Type B pancreatic cell (in vitro differentiated cells): ENCODE measurements at regions not wholly inside any gene's neighbourhood (a gene's known extent, or its start where the extent isn't known, plus 50 kb on each side); places are given as distances from the start of the nearest gene placed in this dataset.

ENCODE experiments used
- DNase-seq: peaks from one replicate; pipeline ENCODE4 v3.0.0; 2021; ENCODE audit warnings: mixed read lengths; ENCODE audit not compliant: unreplicated experiment; ENCODE audit errors: extremely low spot score
- H3K27ac Mint-ChIP-seq: 2 replicates; pipeline ENCODE4 v1.8.0; 2021; ENCODE audit warnings: mild to moderate bottlenecking, mixed read lengths
- H3K27me3 Mint-ChIP-seq: 2 replicates; pipeline ENCODE4 v1.8.0; 2021; ENCODE audit warnings: mixed read lengths
- H3K36me3 Mint-ChIP-seq: 2 replicates; pipeline ENCODE4 v1.8.0; 2021; ENCODE audit warnings: mixed read lengths
- H3K4me1 Mint-ChIP-seq: one replicate; pipeline ENCODE4 v1.8.0; 2021; ENCODE audit warnings: mixed read lengths; ENCODE audit not compliant: unreplicated experiment
- H3K4me3 Mint-ChIP-seq: 2 replicates; pipeline ENCODE4 v1.8.0; 2021; ENCODE audit warnings: mild to moderate bottlenecking, mixed read lengths
- H3K9me3 Mint-ChIP-seq: 2 replicates; pipeline ENCODE4 v1.8.0; 2021; ENCODE audit warnings: mixed read lengths
- TF ChIP-seq, protein P1 (sequence below): fragments of 200-600 bp; sonication (generic); conservative IDR thresholded peaks from 2 replicates; pipeline ENCODE4 v1.5.0; 2021; ENCODE audit warnings: antibody characterized with exemption, mild to moderate bottlenecking

DNA sequence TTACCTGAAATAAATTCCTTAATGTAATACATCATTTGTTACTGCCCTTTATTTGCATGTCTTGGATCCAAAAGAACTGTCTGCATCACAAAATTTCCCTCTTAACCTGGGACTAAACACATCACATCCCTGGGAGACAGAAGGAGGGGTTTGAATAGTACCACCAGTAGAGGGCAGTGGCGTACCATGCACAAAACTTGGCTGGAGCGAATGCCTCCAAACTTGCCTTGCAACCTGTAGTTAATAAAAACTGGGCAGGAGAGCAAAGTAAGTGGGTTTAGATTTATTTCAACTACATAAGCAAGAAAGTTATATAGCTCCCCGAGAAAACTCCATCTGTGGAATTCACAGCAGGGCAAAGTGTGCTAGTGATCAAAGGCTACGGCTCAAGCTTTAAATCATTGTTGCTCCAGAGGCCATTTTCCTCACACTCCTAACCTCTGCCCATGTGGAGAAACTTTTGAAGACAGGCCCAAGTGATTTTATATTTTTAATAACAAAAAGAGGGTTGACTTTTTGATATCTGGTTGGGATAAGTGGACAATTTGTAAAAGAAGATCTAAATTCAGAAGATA, 1176.7 kb upstream of the SEL1L start:
- Mint-ChIP-seq H3K4me1 (peaks cover 11% of the 10 kb centered on the region), H3K27me3 (no peaks in the 10 kb centered on the region), H3K9me3 (peaks cover 6% of the 10 kb centered on the region), H3K4me3 (no peak overlapping the region), H3K27ac (no peak overlapping the region), H3K36me3 (peaks cover 16% of the 10 kb centered on the region)
- DNase-seq = peak; percentile 74
- TF ChIP-seq, protein P1, sequence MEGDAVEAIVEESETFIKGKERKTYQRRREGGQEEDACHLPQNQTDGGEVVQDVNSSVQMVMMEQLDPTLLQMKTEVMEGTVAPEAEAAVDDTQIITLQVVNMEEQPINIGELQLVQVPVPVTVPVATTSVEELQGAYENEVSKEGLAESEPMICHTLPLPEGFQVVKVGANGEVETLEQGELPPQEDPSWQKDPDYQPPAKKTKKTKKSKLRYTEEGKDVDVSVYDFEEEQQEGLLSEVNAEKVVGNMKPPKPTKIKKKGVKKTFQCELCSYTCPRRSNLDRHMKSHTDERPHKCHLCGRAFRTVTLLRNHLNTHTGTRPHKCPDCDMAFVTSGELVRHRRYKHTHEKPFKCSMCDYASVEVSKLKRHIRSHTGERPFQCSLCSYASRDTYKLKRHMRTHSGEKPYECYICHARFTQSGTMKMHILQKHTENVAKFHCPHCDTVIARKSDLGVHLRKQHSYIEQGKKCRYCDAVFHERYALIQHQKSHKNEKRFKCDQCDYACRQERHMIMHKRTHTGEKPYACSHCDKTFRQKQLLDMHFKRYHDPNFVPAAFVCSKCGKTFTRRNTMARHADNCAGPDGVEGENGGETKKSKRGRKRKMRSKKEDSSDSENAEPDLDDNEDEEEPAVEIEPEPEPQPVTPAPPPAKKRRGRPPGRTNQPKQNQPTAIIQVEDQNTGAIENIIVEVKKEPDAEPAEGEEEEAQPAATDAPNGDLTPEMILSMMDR = peak; percentile 85

DNA sequence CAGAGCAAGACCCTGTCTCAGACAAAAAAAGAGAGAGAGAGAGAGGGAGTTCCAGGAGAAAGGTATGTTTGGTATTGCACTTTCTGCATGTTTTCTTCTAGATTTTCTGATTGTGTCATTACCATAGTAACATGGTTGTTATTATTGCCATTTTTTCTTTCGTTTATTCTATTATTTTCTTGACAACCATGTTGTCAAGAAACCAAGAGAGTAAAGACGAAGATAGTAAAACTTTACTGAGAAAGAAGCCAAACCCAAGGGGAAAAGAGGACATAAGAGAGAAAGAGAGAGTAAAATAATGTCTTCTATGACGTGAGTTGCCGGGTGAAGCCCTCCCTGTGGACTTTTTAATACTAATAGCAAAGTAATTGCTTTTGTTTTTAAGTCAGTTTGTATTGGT, 1186.0 kb upstream of the SEL1L start:
- DNase-seq = no peak
- TF ChIP-seq, protein P1 = no peak
- H3K27me3 Mint-ChIP-seq = no peaks in the 10 kb centered on the region
- H3K27ac Mint-ChIP-seq = peak overlapping the region; percentile 60
- no peaks in the 10 kb centered on the region for H3K9me3 Mint-ChIP-seq
- no peak overlapping the region for H3K4me3 Mint-ChIP-seq
- H3K4me1 Mint-ChIP-seq = peaks cover 12% of the 10 kb centered on the region
- H3K36me3 Mint-ChIP-seq = no peaks in the 10 kb centered on the region

DNA sequence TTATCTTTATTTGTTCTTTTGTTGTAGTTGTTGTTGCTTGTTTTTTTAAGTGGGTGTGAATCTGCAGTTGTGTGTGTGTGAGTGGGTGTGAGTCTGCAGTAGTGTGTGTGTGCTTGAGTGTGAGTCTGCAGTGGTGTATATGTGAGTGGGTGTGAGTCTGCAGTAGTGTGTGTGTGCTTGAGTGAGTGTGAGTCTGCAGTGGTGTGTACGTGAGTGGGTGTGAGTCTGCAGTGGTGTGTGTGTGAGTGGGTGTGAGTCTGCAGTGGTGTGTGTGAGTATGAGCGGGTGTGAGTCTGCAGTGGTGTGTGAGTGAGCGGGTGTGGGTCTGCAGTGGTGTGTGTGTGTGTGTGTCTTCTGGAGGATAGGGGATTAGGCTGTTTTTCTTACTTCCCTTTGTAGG, 1186.8 kb upstream of the SEL1L start:
- no peaks in the 10 kb centered on the region for H3K9me3 Mint-ChIP-seq
- TF ChIP-seq, protein P1 = no peak
- H3K27me3 Mint-ChIP-seq = no peaks in the 10 kb centered on the region
- DNase-seq = no peak
- peaks cover 12% of the 10 kb centered on the region for H3K4me1 Mint-ChIP-seq
- no peak overlapping the region for H3K4me3 Mint-ChIP-seq
- H3K36me3 Mint-ChIP-seq = no peaks in the 10 kb centered on the region
- no peak overlapping the region for H3K27ac Mint-ChIP-seq

DNA sequence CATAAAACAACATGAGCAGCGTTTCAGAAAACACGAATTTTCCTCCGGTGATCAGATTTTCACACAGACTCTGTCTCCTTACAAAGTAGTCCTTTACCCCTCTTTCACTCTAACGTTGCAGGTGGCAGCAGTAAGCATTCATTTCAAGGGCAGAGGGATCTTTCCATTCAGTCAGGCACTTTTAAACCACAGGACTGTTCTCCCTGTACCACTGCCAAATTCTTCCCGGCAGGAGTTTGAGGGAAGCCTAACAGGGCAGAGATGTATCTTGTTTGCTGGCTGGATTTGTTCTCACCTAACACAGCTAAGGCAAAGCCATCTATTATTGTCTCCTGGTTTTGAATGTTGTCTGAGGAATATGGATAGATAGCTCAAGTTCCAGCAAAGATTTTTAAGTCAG, 1187.3 kb upstream of the SEL1L start:
- no peak for DNase-seq
- no peak overlapping the region for H3K4me3 Mint-ChIP-seq
- H3K9me3 Mint-ChIP-seq = no peaks in the 10 kb centered on the region
- TF ChIP-seq, protein P1 = no peak
- no peak overlapping the region for H3K27ac Mint-ChIP-seq
- H3K36me3 Mint-ChIP-seq = no peaks in the 10 kb centered on the region
- no peaks in the 10 kb centered on the region for H3K27me3 Mint-ChIP-seq
- peaks cover 12% of the 10 kb centered on the region for H3K4me1 Mint-ChIP-seq

DNA sequence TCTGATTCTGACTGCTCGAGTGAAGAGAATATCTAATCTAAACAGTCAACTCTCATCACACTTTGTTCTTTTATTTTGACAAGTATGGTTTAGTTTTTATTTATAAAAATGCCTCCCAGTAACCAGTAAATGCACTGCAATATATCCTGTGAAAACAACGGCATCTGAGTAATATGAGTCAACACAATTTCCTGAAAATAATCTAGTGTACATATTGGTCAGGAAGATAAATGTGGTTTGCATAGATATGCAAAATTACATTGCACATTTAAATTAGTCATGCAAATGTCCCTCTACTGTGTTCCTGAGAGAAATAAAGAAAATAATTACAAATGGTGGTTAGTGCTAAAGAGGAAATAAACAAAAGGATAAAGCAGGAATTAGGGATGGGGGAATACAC, 1190.7 kb upstream of the SEL1L start:
- DNase-seq = no peak
- Mint-ChIP-seq H3K4me3 (no peak overlapping the region), H3K27ac (no peak overlapping the region), H3K9me3 (no peaks in the 10 kb centered on the region), H3K27me3 (no peaks in the 10 kb centered on the region), H3K36me3 (no peaks in the 10 kb centered on the region), H3K4me1 (peaks cover 12% of the 10 kb centered on the region)
- TF ChIP-seq, protein P1 = no peak

DNA sequence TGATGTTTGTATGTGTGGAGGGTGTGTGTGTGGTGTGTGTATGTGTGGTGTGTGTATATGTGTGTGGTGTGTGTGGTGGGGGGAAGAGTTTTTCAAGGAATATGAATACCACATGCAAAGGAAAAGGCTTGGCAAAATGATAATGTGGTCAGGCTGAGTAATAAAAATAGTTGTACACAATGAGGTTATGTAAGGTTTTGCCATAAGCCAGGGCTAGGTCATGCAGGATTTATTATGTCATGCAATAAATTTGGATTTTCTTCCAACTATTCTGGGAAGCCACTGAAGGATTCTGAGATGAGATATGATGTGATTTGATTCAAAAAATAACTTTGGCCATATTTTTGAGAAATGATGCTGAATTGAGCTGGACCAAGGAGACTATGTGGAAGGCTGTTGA, 1191.6 kb upstream of the SEL1L start:
- no peak overlapping the region for H3K27ac Mint-ChIP-seq
- peaks cover 10% of the 10 kb centered on the region for H3K4me1 Mint-ChIP-seq
- no peak overlapping the region for H3K4me3 Mint-ChIP-seq
- H3K9me3 Mint-ChIP-seq = no peaks in the 10 kb centered on the region
- TF ChIP-seq, protein P1 = no peak
- no peaks in the 10 kb centered on the region for H3K36me3 Mint-ChIP-seq
- DNase-seq = no peak
- H3K27me3 Mint-ChIP-seq = no peaks in the 10 kb centered on the region
